GM12878 (cell line): ENCODE measurements at regions not wholly inside any gene's neighbourhood (a gene's known extent, or its start where the extent isn't known, plus 50 kb on each side); places are given as distances from the start of the nearest gene placed in this dataset.

ENCODE experiments used
- ATAC-seq: fragments of 200-7000 bp; cut with Tn5 transposase; 3 replicates; pipeline ENCODE4 v1.9.1; 2020; ENCODE audit warnings: mild to moderate bottlenecking, moderate library complexity
- BruUV-seq: library from RNA; stranded (reverse); fragments of 400-500 nt; replicated peaks from 2 replicates; lab custom pipeline; 2021; lab: Mats Ljungman, UMichigan
- CTCF ChIA-PET: fragments of 300-600 bp; sonication (Branson Sonifier 250); formaldehyde crosslinking; extraction: SDS; loops from one replicate; lab custom pipeline; 2021; ENCODE audit warnings: inconsistent platforms; lab: Yijun Ruan, JAX
- POLR2A ChIA-PET: fragments of 350-600 bp; formaldehyde crosslinking; extraction: SDS; loops from one replicate; lab custom pipeline; 2021; ENCODE audit warnings: inconsistent platforms; lab: Charles Lee
- RAD21 ChIA-PET: fragments of 300-600 bp; sonication (Branson Sonifier 250); formaldehyde crosslinking; loops from one replicate; lab custom pipeline; 2023; ENCODE audit warnings: antibody characterized with exemption; ENCODE audit not compliant: unreplicated experiment; lab: Charles Lee
- SMC1A ChIA-PET: fragments of 300-600 bp; sonication (Branson Sonifier 250); formaldehyde crosslinking; loops from one replicate; lab custom pipeline; 2023; ENCODE audit not compliant: unreplicated experiment, uncharacterized antibody; lab: Charles Lee
- DNase-seq: peaks from one replicate; pipeline ENCODE4 v3.0.0-alpha.2; 2011; ENCODE audit warnings: low read depth, low spot score
- FAIRE-seq: peaks from 3 replicates; lab custom pipeline; 2011; peaks lifted over from hg19 to GRCh38; lab: Jason Lieb, UNC
- H2AFZ ChIP-seq: 2 replicates; pipeline ENCODE4 v1.6.0; 2011; ENCODE audit warnings: low read depth, low read length, control low read depth; ENCODE audit not compliant: control insufficient read depth
- H3K27ac ChIP-seq: 2 replicates; pipeline ENCODE4 v1.5.1; 2011; ENCODE audit warnings: control low read depth; ENCODE audit not compliant: control insufficient read depth, insufficient read depth
- H3K27me3 ChIP-seq, 2 experiments: replicated peaks in 1 of 2; 2 replicates each; pipeline versions ENCODE4 v1.6.0 to v1.6.1; 2011; ENCODE audit warnings: low read length in 1 of 2; ENCODE audit not compliant: control insufficient read depth in 2 of 2, insufficient read depth in 2 of 2
- H3K36me3 ChIP-seq, 2 experiments: 2 replicates each; pipeline ENCODE4 v1.5.1; 2011; ENCODE audit warnings: low read length in 1 of 2; ENCODE audit not compliant: control insufficient read depth in 2 of 2, insufficient read depth in 2 of 2
- H3K4me1 ChIP-seq: 2 replicates; pipeline ENCODE4 v1.6.1; 2011; ENCODE audit warnings: mild to moderate bottlenecking, low read length, moderate library complexity, mixed read lengths; ENCODE audit not compliant: control insufficient read depth, insufficient read depth
- H3K4me2 ChIP-seq: 2 replicates; pipeline ENCODE4 v1.6.0; 2011; ENCODE audit warnings: control low read depth; ENCODE audit not compliant: control insufficient read depth, insufficient read depth
- H3K4me3 ChIP-seq: fragments of 200-600 bp; sonication (generic); 2 replicates; pipeline ENCODE4 v1.5.1; 2016
- H3K79me2 ChIP-seq: 2 replicates; pipeline ENCODE4 v1.6.0; 2011; ENCODE audit warnings: low read length; ENCODE audit not compliant: control insufficient read depth, insufficient read depth
- H3K9ac ChIP-seq: 2 replicates; pipeline ENCODE4 v1.8.0; 2011; ENCODE audit warnings: low read length, control low read depth, mixed read lengths; ENCODE audit not compliant: control insufficient read depth, insufficient read depth
- H3K9me3 ChIP-seq: replicated peaks from 3 replicates; pipeline ENCODE4 v1.5.1; 2011; ENCODE audit warnings: mild to moderate bottlenecking, low read length; ENCODE audit not compliant: control insufficient read depth, insufficient read depth
- H4K20me1 ChIP-seq: 2 replicates; pipeline ENCODE4 v1.6.0; 2011; ENCODE audit not compliant: control insufficient read depth, insufficient read depth
- BCL11A ChIP-seq: IDR thresholded peaks from 2 replicates; pipeline ENCODE4 v1.6.1; 2011; ENCODE audit warnings: low read depth, low read length
- CEBPZ ChIP-seq: fragments of 150-350 bp; IDR thresholded peaks from 2 replicates; pipeline ENCODE4 v1.6.1; 2016; ENCODE audit warnings: low read depth, low read length
- CREM ChIP-seq: IDR thresholded peaks from 2 replicates; pipeline ENCODE4 v1.6.1; 2014; ENCODE audit warnings: antibody characterized with exemption, low read depth
- DPF2 ChIP-seq: fragments of 450-650 bp; IDR thresholded peaks from 2 replicates; pipeline ENCODE4 v1.6.1; 2017; ENCODE audit warnings: mild to moderate bottlenecking
- EGR1 ChIP-seq, 2 experiments: IDR thresholded peaks; 1 replicate in 1 of 2; 2 replicates in 1 of 2; pipeline ENCODE4 v1.6.1; 2011 to 2012; ENCODE audit warnings: low read depth in 2 of 2, low read length in 2 of 2, borderline replicate concordance in 1 of 2, mild to moderate bottlenecking in 1 of 2, moderate library complexity in 1 of 2
- EP300 ChIP-seq, 2 experiments: fragments of 150-350 bp in 1 of 2; IDR thresholded peaks; 2 replicates each; pipeline ENCODE4 v1.6.1; 2011 to 2012; ENCODE audit warnings: low read depth in 2 of 2, low read length in 2 of 2, borderline replicate concordance in 1 of 2, improper control_type of control experiment in 1 of 2, inconsistent platforms in 1 of 2; ENCODE audit not compliant: control insufficient read depth in 1 of 2
- JUNB ChIP-seq: IDR thresholded peaks from 2 replicates; pipeline ENCODE4 v1.6.1; 2016; ENCODE audit warnings: antibody characterized with exemption, mild to moderate bottlenecking
- KDM1A ChIP-seq: fragments of 200-600 bp; sonication (generic); IDR thresholded peaks from 2 replicates; pipeline ENCODE4 v1.6.1; 2016; ENCODE audit warnings: borderline replicate concordance
- LARP7 ChIP-seq: fragments of 450-650 bp; IDR thresholded peaks from 2 replicates; pipeline ENCODE4 v1.6.1; 2017; ENCODE audit warnings: mild to moderate bottlenecking
- NBN ChIP-seq: fragments of 450-650 bp; IDR thresholded peaks from 2 replicates; pipeline ENCODE4 v1.6.1; 2016
- NFIC ChIP-seq: IDR thresholded peaks from 2 replicates; pipeline ENCODE4 v1.6.1; 2012; ENCODE audit warnings: low read depth, mild to moderate bottlenecking, inconsistent platforms, low read length, moderate library complexity
- NRF1 ChIP-seq: conservative IDR thresholded peaks from 2 replicates; pipeline ENCODE4 v1.6.1; 2011; ENCODE audit warnings: mild to moderate bottlenecking, low read depth, low read length, improper control_type of control experiment
- POLR2AphosphoS5 ChIP-seq: IDR thresholded peaks from 2 replicates; pipeline ENCODE4 v1.6.1; 2011; ENCODE audit warnings: mild to moderate bottlenecking, low read length, inconsistent platforms
- SIX5 ChIP-seq: IDR thresholded peaks from 2 replicates; pipeline ENCODE4 v1.6.1; 2011; ENCODE audit warnings: mild to moderate bottlenecking, low read depth, low read length, moderate library complexity; ENCODE audit not compliant: severe bottlenecking
- SUZ12 ChIP-seq: fragments of 200-600 bp; sonication (generic); IDR thresholded peaks from one replicate; pipeline ENCODE4 v1.6.1; 2018; ENCODE audit warnings: antibody characterized with exemption, mild to moderate bottlenecking; ENCODE audit not compliant: unreplicated experiment
- TBL1XR1 ChIP-seq: IDR thresholded peaks from 2 replicates; pipeline ENCODE4 v1.6.1; 2012; ENCODE audit warnings: low read depth, low read length, improper control_type of control experiment
- USF2 ChIP-seq: IDR thresholded peaks from 2 replicates; pipeline ENCODE4 v1.6.1; 2011; ENCODE audit warnings: low read depth, low read length, improper control_type of control experiment, borderline replicate concordance
- WGBS: methylation state at CpG from one replicate; pipeline ENCODE4 v1.1.6; 2016; ENCODE audit warnings: low lambda C conversion rate; ENCODE audit not compliant: insufficient replicate concordance, insufficient coverage; ENCODE audit errors: missing lambda C conversion rate; 5-methylcytosine and 5-hydroxymethylcytosine counted together
- in situ Hi-C: fragments of 300-500 bp; cut with MboI; formaldehyde crosslinking; loops from 9 replicates; pipeline ENCODE4 v1.14.3; 2018; ENCODE audit warnings: mixed read lengths
- intact Hi-C: fragments of 100-400 bp; cut with micrococcal nuclease; formaldehyde crosslinking; loops from one replicate; pipeline ENCODE4 v1.14.2; 2022; ENCODE audit not compliant: unreplicated experiment
- TF ChIP-seq, protein P1 (sequence below): fragments of 450-650 bp; IDR thresholded peaks from 2 replicates; pipeline ENCODE4 v1.6.1; 2018; ENCODE audit warnings: mild to moderate bottlenecking, low read depth, moderate library complexity; ENCODE audit not compliant: partially characterized antibody

GRCh38 chr9:107178293-107178692, 104.8 kb upstream of the RAD23B start:
- no TSS peak for BruUV-seq
- TF ChIP-seq NRF1 (no peak), SUZ12 (no peak), TBL1XR1 (no peak), LARP7 (no peak), POLR2AphosphoS5 (no peak), BCL11A (no peak), USF2 (no peak), CREM (no peak), SIX5 (no peak), EP300 (IDR thresholded peaks at IDR 0.05; ENCODE audit: borderline replicate concordance in 1 of 2, control insufficient read depth in 1 of 2, low read depth in 2 of 2, low read length in 2 of 2) (no peak), JUNB (no peak), NFIC (no peak), EGR1 (IDR thresholded peaks at IDR 0.05; ENCODE audit: borderline replicate concordance in 1 of 2, low read depth in 2 of 2, low read length in 2 of 2) (no peak), NBN (no peak), CEBPZ (no peak), DPF2 (no peak), KDM1A (no peak)
- TF ChIP-seq, protein P1, sequence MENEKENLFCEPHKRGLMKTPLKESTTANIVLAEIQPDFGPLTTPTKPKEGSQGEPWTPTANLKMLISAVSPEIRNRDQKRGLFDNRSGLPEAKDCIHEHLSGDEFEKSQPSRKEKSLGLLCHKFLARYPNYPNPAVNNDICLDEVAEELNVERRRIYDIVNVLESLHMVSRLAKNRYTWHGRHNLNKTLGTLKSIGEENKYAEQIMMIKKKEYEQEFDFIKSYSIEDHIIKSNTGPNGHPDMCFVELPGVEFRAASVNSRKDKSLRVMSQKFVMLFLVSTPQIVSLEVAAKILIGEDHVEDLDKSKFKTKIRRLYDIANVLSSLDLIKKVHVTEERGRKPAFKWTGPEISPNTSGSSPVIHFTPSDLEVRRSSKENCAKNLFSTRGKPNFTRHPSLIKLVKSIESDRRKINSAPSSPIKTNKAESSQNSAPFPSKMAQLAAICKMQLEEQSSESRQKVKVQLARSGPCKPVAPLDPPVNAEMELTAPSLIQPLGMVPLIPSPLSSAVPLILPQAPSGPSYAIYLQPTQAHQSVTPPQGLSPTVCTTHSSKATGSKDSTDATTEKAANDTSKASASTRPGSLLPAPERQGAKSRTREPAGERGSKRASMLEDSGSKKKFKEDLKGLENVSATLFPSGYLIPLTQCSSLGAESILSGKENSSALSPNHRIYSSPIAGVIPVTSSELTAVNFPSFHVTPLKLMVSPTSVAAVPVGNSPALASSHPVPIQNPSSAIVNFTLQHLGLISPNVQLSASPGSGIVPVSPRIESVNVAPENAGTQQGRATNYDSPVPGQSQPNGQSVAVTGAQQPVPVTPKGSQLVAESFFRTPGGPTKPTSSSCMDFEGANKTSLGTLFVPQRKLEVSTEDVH, result no peak

More at GRCh38 chr9:107178293-107178692, 104.8 kb upstream of the RAD23B start:
- Histone ChIP-seq H3K27ac (no peak overlapping the region), H3K4me2 (no peak overlapping the region), H2AFZ (no peak overlapping the region), H3K9me3 (no peaks in the 10 kb centered on the region; the same call in 2 of the 3 replicates), H3K4me1 (peaks cover 13% of the 10 kb centered on the region), H4K20me1 (no peaks in the 10 kb centered on the region), H3K27me3 (no peaks in the 10 kb centered on the region), H3K4me3 (no peak overlapping the region), H3K9ac (no peak overlapping the region), H3K79me2 (no peaks in the 10 kb centered on the region), H3K36me3 (no peaks in the 10 kb centered on the region)
- ATAC-seq (no peak), DNase-seq (no peak), FAIRE-seq (no peak)
- WGBS, result 48% methylated on average over 3 of the region's 3 CpGs
- ChIA-PET SMC1A (interaction anchor here (0.7 to 10.0 kb wide), 12 partner anchors 13 to 312 kb away, joined by 3 to 119 read pairs (median 4); no protein-coding TSS in a partner anchor), CTCF (interaction anchor here (1.0 to 6.3 kb wide), 6 partner anchors 11 to 163 kb away, joined by 3 to 39 read pairs (median 8); no protein-coding TSS in a partner anchor), POLR2A (interaction anchor here (0.9 to 5.9 kb wide), 4 partner anchors 33 to 106 kb away, joined by 3 to 47 read pairs (median 4); no protein-coding TSS in a partner anchor), RAD21 (interaction anchor here (0.7 to 7.2 kb wide), 8 partner anchors 12 to 163 kb away, joined by 3 to 115 read pairs (median 9); no protein-coding TSS in a partner anchor)
- intact Hi-C loops (loop anchor here (5.0 to 10.0 kb wide), 2 partner anchors 84 to 893 kb away; no protein-coding TSS in a partner anchor), in situ Hi-C loops (loop anchor here (10.0 kb wide), 1 partner anchor 1333 kb away; no protein-coding TSS in a partner anchor)
